NCI-H146 treated with DMSO at 0.1 percent for 48 hours (cell line): ENCODE measurements at regions not wholly inside any gene's neighbourhood (a gene's known extent, or its start where the extent isn't known, plus 50 kb on each side); places are given as distances from the start of the nearest gene placed in this dataset.

Experiments used
- DNase-seq: peaks from one replicate; lab custom pipeline; 2025; ENCODE audit not compliant: unreplicated experiment; lab: John Stamatoyannopoulos, UW

GRCh38 chr12:14275111-14275510 lies 90.4 kb upstream of the ATF7IP start:
- no peak for DNase-seq

- DNase-seq = no peak
These were observed 89.6 kb upstream of the ATF7IP start for GRCh38 chr12:14275886-14276285.

GRCh38 chr12:14278294-14278953 lies 87.1 kb upstream of the ATF7IP start:
- DNase-seq = no peak

GRCh38 chr12:14279845-14280244 lies 85.6 kb upstream of the ATF7IP start:
- no peak for DNase-seq

- no peak for DNase-seq
These were observed 84.6 kb upstream of the ATF7IP start for GRCh38 chr12:14280921-14281320.

- DNase-seq = no peak
These were observed 83.9 kb upstream of the ATF7IP start for GRCh38 chr12:14281539-14281938.

- DNase-seq = peak; percentile 77
These were observed 81.9 kb upstream of the ATF7IP start for GRCh38 chr12:14283489-14284144.

GRCh38 chr12:14284184-14284722 lies 81.2 kb upstream of the ATF7IP start:
- peak; percentile 65 for DNase-seq

- no peak for DNase-seq
These were observed 75.9 kb upstream of the ATF7IP start for GRCh38 chr12:14289601-14290000.

- DNase-seq = no peak
These were observed 74.5 kb upstream of the ATF7IP start for GRCh38 chr12:14290951-14291350.

- DNase-seq = no peak
These were observed 61.8 kb upstream of the ATF7IP start for GRCh38 chr12:14303661-14304155.

GRCh38 chr12:14307004-14307403 lies 58.5 kb upstream of the ATF7IP start:
- DNase-seq = no peak

- no peak for DNase-seq
These were observed 57.0 kb upstream of the ATF7IP start for GRCh38 chr12:14308516-14308915.

GRCh38 chr12:14310866-14311265 lies 54.6 kb upstream of the ATF7IP start:
- DNase-seq = no peak

- DNase-seq = no peak
These were observed 51.9 kb upstream of the ATF7IP start for GRCh38 chr12:14313379-14314138.

GRCh38 chr12:14314801-14315200 lies 50.7 kb upstream of the ATF7IP start:
- no peak for DNase-seq

GRCh38 chr12:14315501-14315900 lies 50.0 kb upstream of the ATF7IP start:
- no peak for DNase-seq
